Right hindlimb (tissue), 1 donor: ENCODE measurements at regions not wholly inside any gene's neighbourhood (a gene's known extent, or its start where the extent isn't known, plus 50 kb on each side); places are given as distances from the start of the nearest gene placed in this dataset.

ENCODE experiments used
- DNase-seq: peaks from one replicate; pipeline ENCODE4 v3.0.0-alpha.2; 2018

DNA sequence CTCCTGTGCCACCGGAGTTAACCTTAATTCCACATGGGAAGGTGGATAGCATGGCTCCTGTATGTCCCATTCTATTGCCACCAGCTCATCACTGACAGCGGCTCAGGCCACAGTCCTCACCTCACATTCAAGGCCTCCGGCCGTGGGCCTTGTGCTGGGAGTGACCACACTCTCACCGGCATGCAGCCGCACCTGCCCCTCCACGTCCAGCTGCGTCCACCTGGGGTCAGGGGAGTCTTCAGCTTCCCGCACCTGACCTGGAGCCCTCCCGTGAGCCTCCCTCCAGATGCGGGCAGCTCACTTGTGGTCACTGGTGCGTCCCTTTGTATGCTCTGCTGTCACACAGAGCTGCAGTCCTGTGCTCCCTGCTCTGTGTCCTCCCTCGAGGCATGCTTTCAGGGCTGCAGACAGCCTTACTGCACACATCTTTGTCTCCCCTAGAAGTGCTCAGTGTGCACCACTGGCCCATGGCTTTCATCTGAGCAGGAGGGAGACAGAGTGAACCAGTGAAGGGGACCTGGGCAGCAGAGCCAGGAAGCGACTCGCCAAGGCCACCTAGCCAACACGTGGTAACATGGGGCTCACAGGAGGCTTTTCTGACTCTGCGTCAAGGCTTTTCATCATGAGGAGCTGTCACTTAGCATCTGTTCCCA lies 210.1 kb downstream of the ERCC6L2 start:
- DNase-seq = no peak

DNA sequence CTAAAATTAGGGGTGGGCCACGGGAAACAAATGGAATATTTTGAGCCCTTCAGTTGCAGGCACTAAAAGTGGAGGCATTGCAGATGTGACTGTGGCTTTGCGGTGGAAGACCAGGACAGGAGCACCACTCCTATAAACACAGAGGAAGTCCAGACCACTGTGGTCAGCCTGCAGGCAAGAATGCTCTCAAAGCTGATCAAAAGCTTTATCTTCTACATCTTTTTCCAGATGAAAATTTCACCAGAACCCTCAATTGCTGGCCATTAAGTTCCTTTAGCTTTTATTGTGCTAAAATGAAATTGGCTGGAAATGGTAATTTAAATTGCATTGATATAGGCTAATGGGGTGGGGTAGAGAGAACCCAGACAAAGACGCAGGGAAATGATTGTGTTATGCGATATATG lies 208.8 kb downstream of the ERCC6L2 start:
- DNase-seq = peak; percentile 53

DNA sequence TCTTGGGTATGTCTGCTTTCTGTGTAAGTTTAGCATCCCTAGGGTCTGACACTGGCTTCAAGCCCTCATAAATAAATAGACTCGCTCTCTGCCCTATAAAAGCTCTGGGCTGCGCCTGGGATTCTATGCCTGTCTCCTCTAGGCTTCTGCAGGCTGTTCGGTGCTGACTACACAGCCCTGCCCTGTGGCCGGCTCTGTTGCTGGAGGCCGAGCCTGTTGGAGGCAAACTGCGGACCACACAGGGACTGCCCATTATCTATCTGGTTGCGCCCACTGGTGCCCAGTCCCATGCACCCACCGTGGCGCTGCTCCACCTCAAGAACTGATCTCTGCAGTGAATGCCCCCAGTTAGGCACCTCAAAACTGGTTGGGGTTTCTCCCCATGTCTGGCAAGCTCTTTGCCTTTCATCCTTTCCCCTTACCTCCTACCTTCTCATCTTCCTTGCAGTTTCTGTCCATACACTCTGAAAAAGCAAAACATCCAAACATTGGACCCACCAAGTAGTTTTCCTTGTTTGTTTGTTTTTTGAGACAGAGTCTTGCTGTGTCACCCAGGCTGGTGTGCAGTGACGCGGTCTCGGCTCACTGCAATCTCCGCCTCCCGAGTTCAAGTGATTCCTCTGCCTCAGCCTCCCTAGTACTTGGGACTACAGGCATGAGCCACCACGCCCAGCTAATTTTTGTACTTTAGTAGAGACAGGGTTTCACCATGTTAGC lies 207.2 kb downstream of the ERCC6L2 start:
- DNase-seq = no peak

DNA sequence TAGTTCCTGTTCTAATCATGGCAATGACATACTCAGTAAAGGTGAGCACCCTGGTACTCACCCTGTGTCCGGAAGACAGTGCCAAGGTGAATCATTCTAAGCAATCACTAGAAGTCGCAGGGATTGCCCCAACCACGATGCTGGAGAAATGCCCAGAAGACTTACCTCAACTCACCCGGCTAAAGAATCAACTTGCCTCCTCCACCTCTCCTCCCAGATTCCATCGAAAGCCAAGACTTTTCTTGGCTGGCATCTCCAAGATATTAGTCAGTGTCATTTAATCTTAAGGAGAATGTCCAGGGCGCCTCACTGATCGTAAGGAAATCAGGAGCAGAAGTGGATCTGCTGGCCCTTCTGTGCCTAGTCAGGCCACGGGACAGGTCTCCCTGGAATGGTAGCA lies 204.9 kb downstream of the ERCC6L2 start:
- DNase-seq = no peak

DNA sequence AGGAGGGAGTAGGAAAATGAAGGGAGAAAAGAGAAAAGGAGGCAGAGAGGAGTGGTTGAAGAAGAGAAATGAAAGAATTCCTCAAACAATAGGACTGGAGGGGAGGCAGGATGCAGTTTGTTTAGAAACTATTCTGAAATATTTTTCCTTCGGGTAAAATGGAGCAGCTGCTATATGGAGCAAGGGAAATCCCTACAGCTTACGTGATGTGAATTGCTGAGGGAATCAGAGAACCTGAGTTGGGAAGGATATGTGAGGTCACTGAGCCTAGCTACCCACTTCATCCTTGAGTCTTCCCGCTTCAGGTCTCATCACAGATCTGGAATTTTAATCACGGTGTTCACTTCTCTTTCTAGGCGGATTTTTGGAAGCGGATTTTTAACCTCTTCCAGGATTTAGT lies 204.3 kb downstream of the ERCC6L2 start:
- DNase-seq = no peak

DNA sequence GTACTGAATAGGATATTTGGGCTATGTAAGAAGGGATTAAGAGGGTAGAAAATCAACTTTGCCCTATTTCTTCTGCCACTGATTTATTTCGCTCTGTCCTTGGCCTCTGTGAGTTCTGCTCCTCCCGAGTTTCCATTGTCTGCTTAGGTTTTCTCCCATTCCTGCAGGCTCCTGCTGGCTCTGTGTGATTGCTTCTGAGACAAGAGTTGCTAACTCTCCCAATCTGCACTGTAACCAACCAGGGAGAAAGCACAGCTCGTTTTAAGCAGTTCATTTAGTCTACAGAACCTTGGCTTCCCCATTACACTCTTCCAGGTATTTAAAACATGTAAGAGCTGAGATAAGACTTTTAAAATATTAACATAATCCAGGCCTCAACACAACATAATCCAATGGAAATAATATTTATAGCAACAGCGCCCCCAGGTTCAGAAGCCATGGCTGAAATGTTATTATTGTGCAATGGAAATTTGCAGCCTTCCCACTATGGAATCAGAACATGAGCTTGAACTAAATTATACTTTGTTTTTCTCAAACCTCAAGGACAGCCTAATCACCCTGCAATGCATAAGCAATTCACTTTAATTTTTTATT lies 203.5 kb downstream of the ERCC6L2 start:
- no peak for DNase-seq

DNA sequence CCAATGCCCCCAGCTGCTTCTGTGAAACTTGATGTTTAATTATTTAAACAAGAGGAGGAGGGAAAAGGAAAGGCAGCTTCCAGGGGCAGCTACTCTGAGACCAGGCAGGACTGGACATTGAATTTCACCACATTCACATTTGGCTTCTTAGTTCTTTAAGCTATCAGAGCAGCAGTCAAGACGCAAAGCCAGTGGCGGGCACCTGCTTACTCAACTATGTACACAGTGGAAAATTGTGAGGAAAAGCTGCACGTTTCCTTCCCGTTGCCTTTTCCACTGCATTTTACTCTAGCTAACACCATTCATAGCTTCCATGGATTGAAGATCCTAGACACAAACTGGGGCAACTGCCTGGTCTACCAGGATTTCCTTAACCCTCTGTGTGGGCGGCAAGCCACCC lies 200.3 kb downstream of the ERCC6L2 start:
- no peak for DNase-seq

DNA sequence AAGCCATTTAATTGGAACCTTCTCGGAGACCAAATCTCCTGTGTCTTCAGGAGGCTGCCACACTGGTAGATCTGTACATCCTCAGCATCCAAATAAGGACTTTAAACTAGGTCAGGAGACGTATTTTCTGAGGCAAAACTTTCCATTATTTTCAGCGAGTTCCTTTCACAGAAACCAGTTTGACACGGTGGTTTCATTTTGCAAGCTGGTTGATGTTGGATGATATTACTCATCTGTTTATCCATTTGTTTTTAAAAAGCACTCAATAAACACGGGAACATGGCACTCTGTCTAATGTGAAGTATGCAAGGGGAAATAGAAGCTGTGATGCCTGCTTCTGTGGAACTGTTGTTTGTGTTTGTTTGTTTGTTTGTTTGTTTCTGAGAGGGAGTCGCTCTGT lies 199.6 kb downstream of the ERCC6L2 start:
- DNase-seq = no peak

DNA sequence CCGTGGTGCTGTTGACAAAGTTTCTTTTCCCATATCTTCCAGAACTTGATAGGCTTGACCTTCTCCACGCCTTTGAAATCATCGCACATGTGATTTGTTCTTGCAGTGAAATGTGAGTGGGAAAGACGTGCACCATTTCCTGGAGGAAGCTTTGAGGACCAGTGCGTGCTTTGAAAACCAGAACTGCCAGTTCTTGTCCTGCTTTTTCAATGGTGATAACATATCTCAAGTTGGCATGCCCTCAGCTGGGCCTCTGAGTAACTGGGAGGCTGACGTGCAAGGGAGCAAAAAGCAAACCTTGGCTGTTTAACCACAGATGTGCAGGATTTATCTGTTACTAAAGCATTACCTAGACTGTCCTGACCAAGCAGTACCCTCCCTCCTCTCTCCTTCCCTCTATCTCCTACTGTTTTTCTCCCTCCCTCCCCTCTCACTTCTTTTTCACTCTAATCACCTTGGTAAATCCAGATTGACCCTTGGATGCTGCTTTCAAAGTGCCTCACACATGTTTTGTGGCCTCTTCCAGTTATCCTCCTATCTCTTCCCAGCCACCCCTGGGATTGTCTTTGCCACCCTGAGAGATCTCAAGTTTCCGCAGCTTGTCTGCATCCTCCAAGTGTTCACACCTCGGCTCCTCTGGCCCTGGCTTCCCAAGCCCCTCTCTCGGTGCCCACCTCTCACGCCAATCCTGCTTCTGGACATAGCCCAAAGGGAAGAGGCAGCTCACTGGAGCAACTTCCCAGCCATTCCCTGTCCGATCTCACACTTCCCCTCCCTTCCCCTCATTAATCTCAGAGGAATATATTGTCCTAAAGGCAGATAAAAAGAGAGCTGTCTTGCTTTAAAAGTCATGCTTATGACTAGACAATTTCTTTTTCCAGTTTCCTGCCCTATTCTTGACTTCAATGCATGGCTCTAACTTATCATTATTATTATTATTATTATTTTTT lies 198.3 kb downstream of the ERCC6L2 start:
- DNase-seq = no peak

DNA sequence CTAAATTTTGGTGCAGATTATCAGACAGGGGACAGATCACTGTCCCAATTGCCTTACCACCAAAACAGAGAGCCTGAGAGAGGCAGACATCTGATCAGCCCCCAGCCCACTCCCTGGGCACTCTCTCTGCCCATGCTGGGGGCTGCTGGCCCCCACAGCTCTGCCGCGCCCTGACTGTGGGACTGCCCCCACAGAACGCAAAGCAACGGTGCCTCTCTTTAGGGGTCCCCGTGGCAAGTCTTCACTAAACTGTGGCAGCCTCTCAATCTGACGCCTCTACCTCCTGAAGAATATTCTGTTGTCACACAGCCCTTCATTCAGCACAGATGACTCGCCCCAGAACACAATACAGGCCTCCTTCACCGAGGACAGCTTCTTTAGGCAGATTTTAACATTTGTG lies 197.4 kb downstream of the ERCC6L2 start:
- DNase-seq = no peak

DNA sequence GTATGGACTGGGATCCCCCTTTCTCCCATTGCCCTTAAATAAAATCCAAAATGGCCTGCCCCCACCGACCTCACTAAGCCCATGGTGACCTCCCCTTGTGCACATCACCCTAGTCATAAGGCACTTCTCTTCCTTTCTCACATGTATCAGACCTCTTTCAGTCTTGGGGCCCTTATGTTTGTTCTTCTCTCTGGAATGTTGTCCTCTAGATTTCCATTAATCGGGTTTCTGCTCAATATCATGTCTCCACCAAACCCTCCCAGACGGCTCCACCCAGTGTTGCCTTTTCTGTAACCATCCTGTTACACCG lies 196.3 kb downstream of the ERCC6L2 start:
- no peak for DNase-seq

DNA sequence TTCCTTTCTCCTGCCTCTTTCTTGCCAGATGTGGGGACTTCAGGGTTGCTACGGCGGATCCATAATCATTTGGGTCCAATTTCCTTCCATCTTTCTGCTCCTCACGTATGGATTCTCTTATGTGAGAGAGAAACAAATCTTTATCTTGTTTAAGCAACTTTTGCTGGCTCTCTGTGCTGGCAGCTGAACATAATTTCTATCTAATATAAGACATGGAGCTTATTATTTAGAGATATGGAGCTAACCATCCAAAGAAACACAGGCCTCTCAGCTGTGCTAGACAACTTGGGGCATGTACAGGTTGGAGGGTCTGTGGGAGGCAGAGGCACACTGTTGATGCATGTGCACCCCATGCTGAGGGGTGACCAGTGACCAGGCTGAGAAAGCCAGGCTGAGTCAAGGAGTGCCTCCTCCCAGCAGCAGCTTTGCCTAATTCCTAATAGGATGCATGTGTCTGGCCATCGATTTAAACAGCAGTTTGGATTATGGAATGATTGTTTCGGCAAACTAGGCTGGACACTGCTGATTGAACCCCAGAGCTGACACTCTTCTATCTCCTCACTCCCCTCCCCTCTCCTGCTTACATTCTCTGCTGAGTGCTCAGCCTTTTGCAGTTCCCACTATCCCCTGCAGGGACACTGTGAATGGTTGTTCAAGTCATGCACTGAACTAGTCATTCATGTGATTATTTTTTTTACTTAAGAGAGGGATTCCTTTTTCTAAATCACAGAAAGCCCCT lies 195.8 kb downstream of the ERCC6L2 start:
- no peak for DNase-seq

DNA sequence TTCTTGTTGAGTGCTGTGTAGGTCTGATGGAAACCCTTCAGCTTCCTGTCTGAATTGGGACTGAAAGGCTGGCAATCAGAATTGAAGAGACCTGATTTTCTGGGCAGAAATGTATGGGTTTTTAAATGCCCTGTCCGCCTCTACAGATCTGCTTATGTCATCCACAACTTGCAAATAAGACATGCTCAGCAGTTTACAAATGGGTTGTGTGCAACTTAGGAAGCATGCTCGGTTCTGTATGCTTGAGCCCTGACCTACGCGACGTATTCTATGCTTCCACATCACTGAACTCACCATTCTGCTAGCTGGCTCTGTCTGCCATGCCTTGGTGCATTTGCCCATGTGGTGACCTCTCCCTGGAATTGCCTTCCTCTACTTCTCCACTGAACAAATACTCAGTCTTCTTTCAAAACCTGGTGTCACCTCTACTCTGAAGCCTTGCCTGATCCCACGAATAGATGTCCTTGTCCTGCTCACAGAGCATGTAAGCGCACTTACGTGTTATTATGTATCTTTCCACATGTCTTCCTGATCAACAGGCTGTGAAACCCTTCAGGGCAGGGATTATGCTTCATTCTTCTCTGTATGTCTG lies 194.2 kb downstream of the ERCC6L2 start:
- DNase-seq = no peak

DNA sequence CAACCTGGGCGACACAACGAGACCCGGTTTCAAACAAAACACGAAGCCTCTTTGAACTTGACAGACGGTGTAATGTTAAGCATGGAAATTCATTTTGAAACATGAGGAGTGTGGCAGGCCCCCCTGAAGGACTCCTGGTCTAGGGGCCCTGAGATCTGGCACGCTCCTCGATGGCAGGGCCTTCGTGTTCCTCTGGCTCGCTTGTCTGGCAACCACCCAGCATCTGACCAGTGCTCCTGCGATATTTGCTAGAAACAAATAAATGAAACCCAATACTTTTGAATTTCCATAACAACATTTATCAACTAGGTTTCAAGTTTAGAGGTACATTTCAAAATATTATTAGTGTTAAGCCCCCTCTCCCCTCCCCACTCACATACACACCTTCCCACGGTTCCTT lies 193.0 kb downstream of the ERCC6L2 start:
- no peak for DNase-seq

DNA sequence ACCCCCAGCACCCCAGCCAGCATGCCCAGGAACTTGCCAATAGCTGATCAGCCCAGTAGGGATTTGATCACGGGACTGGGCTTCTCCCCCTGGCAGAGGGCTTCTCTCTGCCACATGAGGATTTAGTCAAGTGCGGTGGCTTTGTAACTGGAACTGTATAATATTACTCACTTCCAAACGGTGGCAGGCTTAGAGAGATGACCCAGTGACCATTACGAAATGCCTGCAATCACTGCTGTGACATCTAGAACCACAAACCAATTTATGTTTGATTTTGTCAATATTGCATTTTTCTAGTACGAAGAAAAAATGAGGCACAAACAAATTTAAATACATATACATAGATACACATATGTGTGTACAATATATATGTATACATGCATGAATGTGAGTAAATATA lies 192.1 kb downstream of the ERCC6L2 start:
- DNase-seq = no peak

DNA sequence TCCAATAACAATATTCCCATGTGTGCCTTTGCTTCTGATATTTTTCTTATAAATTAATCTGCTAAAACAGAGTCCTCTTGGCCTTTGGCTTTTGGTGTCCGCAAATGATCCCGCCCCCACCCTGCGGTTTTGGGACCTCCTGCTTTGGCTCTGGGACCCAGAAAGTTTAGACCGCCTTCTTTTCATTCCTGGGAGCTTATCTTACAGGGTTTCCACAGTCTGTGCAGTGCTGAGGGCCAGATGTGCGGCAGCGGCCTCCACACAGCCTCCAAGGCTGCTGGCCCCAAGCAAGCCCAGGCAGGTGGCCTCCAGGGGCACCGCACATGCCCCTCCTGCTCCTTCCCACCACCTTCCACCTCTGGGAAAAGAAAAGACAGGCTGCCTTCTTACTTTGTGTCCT lies 191.5 kb downstream of the ERCC6L2 start:
- DNase-seq = peak; percentile 60

DNA sequence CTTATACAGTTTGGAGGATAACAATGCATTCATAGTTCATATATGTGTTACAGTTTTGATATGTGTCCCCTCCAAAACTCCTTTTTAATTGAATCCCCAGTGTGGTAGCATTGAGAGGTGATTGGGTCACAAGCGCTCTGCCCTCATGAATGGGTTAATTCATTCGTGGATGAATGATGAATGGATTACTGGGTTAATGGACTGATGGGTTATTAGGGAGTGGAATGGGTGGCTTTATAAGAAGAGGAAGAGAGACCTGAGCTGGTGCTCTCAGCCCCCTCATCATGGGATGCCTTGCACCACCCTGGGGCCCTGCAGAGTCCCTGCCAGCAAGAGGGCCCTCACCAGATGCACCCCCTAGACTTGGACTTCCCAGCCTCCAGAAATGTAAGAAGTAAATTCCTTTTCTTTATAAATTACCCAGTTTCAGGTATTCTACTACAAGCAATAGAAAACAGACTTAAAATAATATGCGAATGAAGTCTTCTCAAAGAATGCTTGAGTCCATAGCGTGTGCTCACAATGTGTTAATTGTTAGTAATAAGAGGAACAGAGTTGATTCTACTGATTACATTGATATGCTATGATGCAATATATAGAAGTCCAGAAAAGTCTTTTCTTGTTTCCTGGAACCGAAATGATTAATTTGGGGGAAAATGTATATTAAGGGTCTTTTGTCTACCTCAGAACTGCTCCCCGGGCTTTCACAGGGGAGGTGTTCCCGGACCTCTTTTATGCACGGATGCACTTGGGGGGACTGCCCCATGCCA lies 190.2 kb downstream of the ERCC6L2 start:
- no peak for DNase-seq

DNA sequence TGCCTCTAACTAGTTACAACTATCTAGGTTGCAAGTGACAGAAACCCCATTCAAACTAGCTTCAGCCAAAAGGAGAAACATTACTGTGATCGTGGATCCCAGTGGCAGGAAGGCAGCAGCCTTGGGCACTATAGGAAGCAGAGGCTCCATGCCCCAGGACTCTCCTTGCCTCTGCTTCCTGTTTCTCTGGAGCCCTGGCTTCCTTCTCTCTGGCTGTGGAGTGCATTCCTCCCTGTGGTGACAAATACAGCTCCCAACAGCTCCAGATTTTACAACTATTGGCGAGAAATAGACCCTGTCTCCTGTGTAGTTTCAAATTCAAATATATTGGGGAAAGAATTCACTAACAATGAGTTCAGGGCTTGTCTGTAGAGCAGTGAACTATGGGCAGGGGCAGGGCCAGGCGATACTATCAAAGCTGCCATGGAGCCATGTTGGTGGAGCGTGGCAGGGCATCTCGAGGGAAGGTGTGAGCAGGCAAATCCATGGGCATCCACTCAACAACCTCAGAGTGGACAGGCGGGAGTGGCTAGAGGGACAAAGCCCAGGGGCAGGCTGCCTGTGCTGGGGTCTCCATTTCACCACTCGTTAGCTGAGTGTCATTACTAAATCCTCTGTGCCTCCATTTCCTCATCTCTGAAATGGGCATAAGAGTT lies 189.5 kb downstream of the ERCC6L2 start:
- DNase-seq = no peak

DNA sequence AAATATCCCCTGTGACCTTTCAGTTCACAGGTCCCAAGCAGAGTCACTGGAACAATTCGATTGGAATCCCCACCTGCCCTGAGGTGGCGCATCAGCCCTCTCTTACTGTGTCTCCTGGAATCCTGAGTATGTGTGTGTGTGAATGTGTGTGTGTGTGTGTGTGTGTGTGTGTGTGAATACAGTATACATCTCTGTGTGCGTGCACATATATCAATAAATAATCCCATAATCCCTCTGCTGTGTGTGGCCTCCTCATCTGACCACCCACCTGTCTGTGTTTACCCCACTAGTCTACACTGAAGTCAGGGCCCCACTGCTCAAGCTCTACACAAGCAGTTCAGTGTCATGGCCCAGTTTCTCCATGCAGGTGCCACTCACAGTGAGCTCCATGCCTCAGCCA lies 187.4 kb downstream of the ERCC6L2 start:
- no peak for DNase-seq

DNA sequence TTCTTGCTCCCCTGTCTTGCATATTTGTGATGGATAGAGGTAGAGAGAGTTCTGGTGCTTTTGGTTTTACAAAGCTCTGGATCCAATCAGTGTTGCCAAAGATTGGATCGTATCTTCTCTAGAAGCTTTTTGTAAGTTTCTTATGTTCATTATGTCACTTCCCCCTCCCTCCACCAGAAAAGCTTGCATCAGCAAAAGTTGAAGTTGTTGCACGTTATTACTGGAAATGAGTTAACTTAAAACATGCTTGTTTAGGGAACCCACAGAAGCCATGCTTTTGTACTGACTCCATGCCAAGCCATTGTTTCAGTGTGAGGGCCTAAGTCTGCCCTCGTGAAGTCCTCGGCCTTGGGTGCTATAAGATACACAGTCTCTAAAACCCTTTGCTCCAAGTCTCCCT lies 186.5 kb downstream of the ERCC6L2 start:
- DNase-seq = no peak
